Astrocyte (in vitro differentiated cells and primary cell): ENCODE measurements at regions not wholly inside any gene's neighbourhood (a gene's known extent, or its start where the extent isn't known, plus 50 kb on each side); places are given as distances from the start of the nearest gene placed in this dataset.

Experiments used
- DNase-seq: peaks from one replicate; pipeline ENCODE4 v3.0.0-alpha.2; 2010; ENCODE audit warnings: low read depth
- FAIRE-seq: peaks from 2 replicates; lab custom pipeline; 2011; peaks lifted over from hg19 to GRCh38; lab: Jason Lieb, UNC
- H2AFZ ChIP-seq: 2 replicates; pipeline ENCODE4 v1.6.0; 2012; ENCODE audit warnings: low read depth, low read length, inconsistent platforms
- H3K27ac ChIP-seq: 2 replicates; pipeline ENCODE4 v1.5.1; 2011; ENCODE audit warnings: low read depth, low read length, inconsistent platforms
- H3K27me3 ChIP-seq: 2 replicates; pipeline ENCODE4 v1.6.0; 2011; ENCODE audit warnings: low read length, inconsistent platforms; ENCODE audit not compliant: insufficient read depth
- H3K36me3 ChIP-seq: 2 replicates; pipeline ENCODE4 v1.5.1; 2011; ENCODE audit warnings: low read length, inconsistent platforms; ENCODE audit not compliant: insufficient read depth
- H3K4me1 ChIP-seq: 2 replicates; pipeline ENCODE4 v1.5.1; 2011; ENCODE audit warnings: low read length, inconsistent platforms; ENCODE audit not compliant: insufficient read depth
- H3K4me2 ChIP-seq: 2 replicates; pipeline ENCODE4 v1.6.0; 2012; ENCODE audit warnings: low read length, inconsistent platforms
- H3K4me3 ChIP-seq: 2 replicates; pipeline ENCODE4 v1.5.1; 2011; ENCODE audit warnings: low read depth, mild to moderate bottlenecking, low read length, inconsistent platforms; ENCODE audit not compliant: insufficient read depth
- H3K79me2 ChIP-seq: 2 replicates; pipeline ENCODE4 v1.6.0; 2012; ENCODE audit warnings: mild to moderate bottlenecking, low read length, inconsistent platforms; ENCODE audit not compliant: insufficient read depth
- H3K9ac ChIP-seq: 2 replicates; pipeline ENCODE4 v1.6.0; 2012; ENCODE audit warnings: mild to moderate bottlenecking, low read length, inconsistent platforms
- H3K9me3 ChIP-seq: 2 replicates; pipeline ENCODE4 v1.5.1; 2012; ENCODE audit warnings: low read depth, mild to moderate bottlenecking, low read length, inconsistent platforms; ENCODE audit not compliant: insufficient read depth
- H4K20me1 ChIP-seq: 2 replicates; pipeline ENCODE4 v1.6.0; 2012; ENCODE audit warnings: low read length, inconsistent platforms; ENCODE audit not compliant: insufficient read depth
- H3K27ac Mint-ChIP-seq: one replicate; pipeline ENCODE4 v1.8.0; 2021; ENCODE audit warnings: mild to moderate bottlenecking, mixed read lengths; ENCODE audit not compliant: unreplicated experiment
- H3K27me3 Mint-ChIP-seq: one replicate; pipeline ENCODE4 v1.8.0; 2021; ENCODE audit warnings: low read depth, mixed read lengths; ENCODE audit not compliant: unreplicated experiment
- H3K36me3 Mint-ChIP-seq: one replicate; pipeline ENCODE4 v1.8.0; 2021; ENCODE audit warnings: low read depth, mixed read lengths; ENCODE audit not compliant: unreplicated experiment
- H3K4me1 Mint-ChIP-seq: one replicate; pipeline ENCODE4 v1.8.0; 2021; ENCODE audit warnings: low read depth, mixed read lengths; ENCODE audit not compliant: unreplicated experiment
- H3K4me3 Mint-ChIP-seq: one replicate; pipeline ENCODE4 v1.8.0; 2021; ENCODE audit warnings: mild to moderate bottlenecking, moderate library complexity, mixed read lengths; ENCODE audit not compliant: unreplicated experiment
- H3K9me3 Mint-ChIP-seq: one replicate; pipeline ENCODE4 v1.8.0; 2021; ENCODE audit warnings: mild to moderate bottlenecking, mixed read lengths; ENCODE audit not compliant: unreplicated experiment
- EZH2 ChIP-seq: IDR thresholded peaks from 2 replicates; pipeline ENCODE4 v1.6.1; 2012; ENCODE audit warnings: mild to moderate bottlenecking, low read length, inconsistent platforms; ENCODE audit not compliant: insufficient read depth
- TF ChIP-seq, protein P1 (sequence below): IDR thresholded peaks from 2 replicates; pipeline ENCODE4 v1.5.1; 2011; ENCODE audit warnings: low read depth, mild to moderate bottlenecking, inconsistent platforms, low read length, moderate library complexity; ENCODE audit not compliant: insufficient read depth

DNA sequence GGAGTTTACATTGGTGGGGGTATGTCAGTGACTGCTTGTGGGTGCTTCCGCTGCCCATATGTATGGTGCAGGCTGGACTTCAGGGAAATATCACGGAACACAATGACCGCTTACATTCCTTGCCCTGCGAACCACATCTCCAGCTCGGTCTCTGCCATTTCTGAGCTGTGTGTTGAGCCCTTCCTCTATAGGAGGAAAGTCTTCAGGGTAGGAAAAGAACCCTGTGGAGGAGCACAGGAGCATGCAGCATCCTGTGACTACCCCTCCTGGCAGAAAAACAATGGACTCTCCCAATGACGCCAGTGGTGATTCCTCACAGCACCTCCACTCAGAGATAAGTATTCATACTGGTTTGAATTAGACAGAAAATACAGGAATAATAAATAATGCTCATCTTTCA lies 276.8 kb upstream of the MAP3K1 start:
- DNase-seq (no peak), FAIRE-seq (no peak)
- H3K27me3 Mint-ChIP-seq, result no peaks in the 10 kb centered on the region
- no peaks in the 10 kb centered on the region for H3K36me3 Mint-ChIP-seq
- TF ChIP-seq, protein P1, sequence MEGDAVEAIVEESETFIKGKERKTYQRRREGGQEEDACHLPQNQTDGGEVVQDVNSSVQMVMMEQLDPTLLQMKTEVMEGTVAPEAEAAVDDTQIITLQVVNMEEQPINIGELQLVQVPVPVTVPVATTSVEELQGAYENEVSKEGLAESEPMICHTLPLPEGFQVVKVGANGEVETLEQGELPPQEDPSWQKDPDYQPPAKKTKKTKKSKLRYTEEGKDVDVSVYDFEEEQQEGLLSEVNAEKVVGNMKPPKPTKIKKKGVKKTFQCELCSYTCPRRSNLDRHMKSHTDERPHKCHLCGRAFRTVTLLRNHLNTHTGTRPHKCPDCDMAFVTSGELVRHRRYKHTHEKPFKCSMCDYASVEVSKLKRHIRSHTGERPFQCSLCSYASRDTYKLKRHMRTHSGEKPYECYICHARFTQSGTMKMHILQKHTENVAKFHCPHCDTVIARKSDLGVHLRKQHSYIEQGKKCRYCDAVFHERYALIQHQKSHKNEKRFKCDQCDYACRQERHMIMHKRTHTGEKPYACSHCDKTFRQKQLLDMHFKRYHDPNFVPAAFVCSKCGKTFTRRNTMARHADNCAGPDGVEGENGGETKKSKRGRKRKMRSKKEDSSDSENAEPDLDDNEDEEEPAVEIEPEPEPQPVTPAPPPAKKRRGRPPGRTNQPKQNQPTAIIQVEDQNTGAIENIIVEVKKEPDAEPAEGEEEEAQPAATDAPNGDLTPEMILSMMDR, result no peak
- TF ChIP-seq EZH2, result no peak
- H3K4me1 Mint-ChIP-seq, result peaks cover 35% of the 10 kb centered on the region
- Histone ChIP-seq H3K9ac (no peak overlapping the region), H3K27ac (no peak overlapping the region), H3K9me3 (no peaks in the 10 kb centered on the region), H3K79me2 (no peaks in the 10 kb centered on the region), H3K4me1 (no peaks in the 10 kb centered on the region), H2AFZ (no peak overlapping the region), H3K4me2 (no peak overlapping the region), H3K27me3 (no peaks in the 10 kb centered on the region), H3K36me3 (no peaks in the 10 kb centered on the region), H4K20me1 (no peaks in the 10 kb centered on the region), H3K4me3 (no peak overlapping the region)
- no peaks in the 10 kb centered on the region for H3K9me3 Mint-ChIP-seq
- H3K27ac Mint-ChIP-seq, result no peak overlapping the region
- no peak overlapping the region for H3K4me3 Mint-ChIP-seq

DNA sequence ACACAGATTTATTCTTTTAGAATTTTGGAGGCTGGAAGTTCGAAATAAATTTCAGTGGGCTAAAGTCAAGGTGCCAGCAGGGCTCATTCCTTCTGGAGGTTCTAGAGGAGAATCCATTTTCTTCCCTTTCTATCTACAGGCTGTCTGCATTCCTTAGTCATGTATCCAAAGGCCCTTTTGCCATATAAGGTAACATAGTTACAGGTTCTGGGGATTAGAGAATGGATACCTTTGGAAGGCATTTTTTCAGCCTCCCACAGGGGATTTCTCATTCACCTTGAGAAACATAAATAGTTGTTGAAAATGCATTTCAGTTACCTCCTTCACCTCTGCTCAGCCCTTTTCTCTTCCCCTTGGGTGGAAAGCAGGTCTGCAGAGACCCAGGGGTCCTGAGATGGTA lies 280.0 kb upstream of the MAP3K1 start:
- H4K20me1 ChIP-seq, result no peaks in the 10 kb centered on the region
- Mint-ChIP-seq H3K27ac (peak overlapping the region; percentile 78), H3K36me3 (no peaks in the 10 kb centered on the region), H3K4me1 (peaks cover 29% of the 10 kb centered on the region), H3K27me3 (peaks cover 8% of the 10 kb centered on the region), H3K9me3 (peaks cover 2% of the 10 kb centered on the region), H3K4me3 (no peak overlapping the region)
- no peak for FAIRE-seq
- DNase-seq, result no peak
- no peaks in the 10 kb centered on the region for H3K4me1 ChIP-seq
- H2AFZ ChIP-seq, result no peak overlapping the region
- H3K9me3 ChIP-seq, result no peaks in the 10 kb centered on the region
- H3K4me3 ChIP-seq, result no peak overlapping the region
- H3K4me2 ChIP-seq, result no peak overlapping the region
- TF ChIP-seq, protein P1, result no peak
- TF ChIP-seq EZH2, result no peak
- H3K27me3 ChIP-seq, result no peaks in the 10 kb centered on the region
- H3K36me3 ChIP-seq, result no peaks in the 10 kb centered on the region
- no peak overlapping the region for H3K27ac ChIP-seq
- no peaks in the 10 kb centered on the region for H3K79me2 ChIP-seq
- no peak overlapping the region for H3K9ac ChIP-seq

DNA sequence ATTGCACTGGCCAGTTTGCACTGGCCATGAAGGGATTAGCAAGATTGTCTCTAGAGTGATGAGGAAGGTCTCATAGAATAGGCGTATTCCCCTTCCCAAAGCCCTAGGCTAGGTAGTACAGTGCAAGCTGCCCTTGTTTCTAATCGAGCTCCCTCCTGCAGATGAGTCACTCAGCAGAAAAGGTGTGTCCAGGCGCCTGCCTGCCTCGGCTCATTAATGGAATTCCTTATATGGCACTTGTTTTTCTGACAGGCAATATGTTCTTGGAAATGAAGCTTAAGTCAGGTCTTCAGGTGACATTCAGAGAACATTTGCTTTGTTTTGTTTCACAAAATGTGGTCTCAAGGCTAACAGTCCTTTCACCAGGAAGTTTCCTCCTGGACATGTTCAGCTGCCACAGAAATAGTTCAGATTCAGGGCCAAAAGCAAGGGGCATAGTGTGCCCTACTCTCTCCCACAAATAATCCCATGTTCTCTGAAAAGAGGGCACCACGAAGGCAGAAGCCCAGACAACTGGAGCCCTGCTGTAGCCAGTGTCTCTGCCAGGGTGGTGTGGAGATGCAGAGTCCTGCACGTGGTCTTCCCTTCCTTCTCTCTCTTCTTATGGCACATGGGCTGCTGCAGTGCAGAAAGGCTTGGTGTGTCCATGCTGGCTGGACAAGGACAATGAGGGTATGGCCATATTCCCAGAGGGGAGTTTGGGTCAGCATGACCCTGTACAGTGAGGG lies 281.1 kb upstream of the MAP3K1 start:
- DNase-seq (peak; percentile 43), FAIRE-seq (no peak)
- H3K4me2 ChIP-seq, result no peak overlapping the region
- peaks cover 8% of the 10 kb centered on the region for H3K27me3 Mint-ChIP-seq
- no peaks in the 10 kb centered on the region for H3K36me3 Mint-ChIP-seq
- H3K4me3 ChIP-seq, result no peak overlapping the region
- no peak overlapping the region for H3K27ac ChIP-seq
- peaks cover 29% of the 10 kb centered on the region for H3K4me1 Mint-ChIP-seq
- TF ChIP-seq EZH2, result no peak
- TF ChIP-seq, protein P1, result no peak
- no peaks in the 10 kb centered on the region for H3K9me3 ChIP-seq
- no peaks in the 10 kb centered on the region for H4K20me1 ChIP-seq
- no peaks in the 10 kb centered on the region for H3K36me3 ChIP-seq
- no peak overlapping the region for H3K9ac ChIP-seq
- H3K4me1 ChIP-seq, result no peaks in the 10 kb centered on the region
- H3K9me3 Mint-ChIP-seq, result peaks cover 2% of the 10 kb centered on the region
- no peak overlapping the region for H2AFZ ChIP-seq
- H3K79me2 ChIP-seq, result no peaks in the 10 kb centered on the region
- peak overlapping the region; percentile 20 for H3K27ac Mint-ChIP-seq
- no peaks in the 10 kb centered on the region for H3K27me3 ChIP-seq
- no peak overlapping the region for H3K4me3 Mint-ChIP-seq
